H1 (cell line): ENCODE measurements at regions not wholly inside any gene's neighbourhood (a gene's known extent, or its start where the extent isn't known, plus 50 kb on each side); places are given as distances from the start of the nearest gene placed in this dataset.

Source experiments
- CTCF ChIA-PET: fragments of 300-600 bp; sonication (Branson Sonifier 250); formaldehyde crosslinking; loops from one replicate; lab custom pipeline; 2021; ENCODE audit not compliant: partially characterized antibody; lab: Charles Lee
- POLR2A ChIA-PET: fragments of 300-600 bp; sonication (Branson Sonifier 250); formaldehyde crosslinking; loops from one replicate; lab custom pipeline; 2021; ENCODE audit warnings: inconsistent platforms; ENCODE audit not compliant: partially characterized antibody; lab: Charles Lee
- DNase-seq, 2 experiments: peaks; one replicate each; pipeline versions ENCODE4 v3.0.0 to v3.0.0-alpha.2; 2010 to 2022; ENCODE audit warnings: low spot score in 2 of 2, low read depth in 1 of 2, mixed read lengths in 1 of 2
- FAIRE-seq: peaks from 2 replicates; lab custom pipeline; 2011; peaks lifted over from hg19 to GRCh38; lab: Jason Lieb, UNC
- H2AFZ ChIP-seq: 2 replicates; pipeline ENCODE4 v1.8.1; 2012; ENCODE audit warnings: low read length, inconsistent platforms
- H2AK5ac ChIP-seq: 2 replicates; pipeline ENCODE4 v1.6.1; 2013; ENCODE audit warnings: low read depth, low read length
- H2BK120ac ChIP-seq: replicated peaks from 2 replicates; pipeline ENCODE3; 2013; ENCODE audit warnings: low read depth, low read length, inconsistent platforms
- H2BK12ac ChIP-seq: 2 replicates; pipeline ENCODE4 v1.6.1; 2013; ENCODE audit warnings: low read depth, low read length
- H2BK15ac ChIP-seq: 2 replicates; pipeline ENCODE4 v1.6.1; 2013; ENCODE audit warnings: low read length
- H2BK20ac ChIP-seq: 2 replicates; pipeline ENCODE4 v1.6.1; 2013; ENCODE audit warnings: low read length
- H2BK5ac ChIP-seq: 2 replicates; pipeline ENCODE4 v1.6.1; 2013; ENCODE audit warnings: low read depth, low read length
- H3K14ac ChIP-seq: 2 replicates; pipeline ENCODE4 v1.6.1; 2013; ENCODE audit warnings: inconsistent platforms; ENCODE audit not compliant: insufficient read length
- H3K18ac ChIP-seq: 2 replicates; pipeline ENCODE4 v1.6.1; 2013; ENCODE audit warnings: low read length; ENCODE audit errors: extremely low read depth
- H3K23ac ChIP-seq: 2 replicates; pipeline ENCODE4 v1.6.1; 2013; ENCODE audit warnings: inconsistent platforms; ENCODE audit not compliant: insufficient read length
- H3K23me2 ChIP-seq: 2 replicates; pipeline ENCODE4 v1.6.1; 2013; ENCODE audit warnings: low read depth, low read length
- H3K27ac ChIP-seq: 2 replicates; pipeline ENCODE4 v1.6.1; 2011; ENCODE audit warnings: low read depth, low read length, inconsistent platforms
- H3K27me3 ChIP-seq, 4 experiments: replicated peaks in 1 of 4; 1 replicate in 1 of 4; 2 replicates in 3 of 4; pipeline versions ENCODE4 v1.6.1 to v1.8.1; 2011 to 2013; ENCODE audit warnings: low read length in 3 of 4, mild to moderate bottlenecking in 3 of 4, inconsistent platforms in 2 of 4, mixed read lengths in 2 of 4, moderate library complexity in 1 of 4; ENCODE audit not compliant: control insufficient read depth in 3 of 4, insufficient read depth in 3 of 4; ENCODE audit errors: extremely low read depth in 1 of 4
- H3K36me3 ChIP-seq, 4 experiments: 2 replicates each; pipeline versions ENCODE4 v1.6.1 to v1.8.1; 2011 to 2013; ENCODE audit warnings: mild to moderate bottlenecking in 4 of 4, low read length in 3 of 4, moderate library complexity in 2 of 4, control low read depth in 1 of 4, inconsistent platforms in 1 of 4; ENCODE audit not compliant: insufficient read depth in 4 of 4, control insufficient read depth in 2 of 4
- H3K4ac ChIP-seq: replicated peaks from 2 replicates; pipeline ENCODE3; 2013; ENCODE audit warnings: low read length, low read depth, mixed read lengths, inconsistent platforms; ENCODE audit not compliant: insufficient read length
- H3K4me1 ChIP-seq, 4 experiments: replicated peaks in 1 of 4; 1 replicate in 1 of 4; 2 replicates in 3 of 4; pipeline versions ENCODE4 v1.6.1 to v1.8.1; 2011 to 2013; ENCODE audit warnings: low read length in 3 of 4, inconsistent platforms in 2 of 4, mixed read lengths in 1 of 4; ENCODE audit not compliant: insufficient read depth in 4 of 4, control insufficient read depth in 3 of 4
- H3K4me2 ChIP-seq, 2 experiments: 2 replicates each; pipeline versions ENCODE4 v1.6.1 to v1.8.1; 2011 to 2013; ENCODE audit warnings: low read depth in 2 of 2, low read length in 2 of 2, control low read depth in 1 of 2, inconsistent platforms in 1 of 2, mild to moderate bottlenecking in 1 of 2; ENCODE audit not compliant: insufficient read depth in 1 of 2
- H3K4me3 ChIP-seq, 4 experiments: fragments of 200-600, 300-600 bp in 1 of 4; sonication (generic), shearing (Covaris generic), sonication (Bioruptor Twin) in 1 of 4; 2 replicates each; pipeline versions ENCODE4 v1.5.1 to v1.8.1; 2011 to 2016; ENCODE audit warnings: low read length in 4 of 4, low read depth in 3 of 4, control low read depth in 2 of 4, inconsistent platforms in 2 of 4, mild to moderate bottlenecking in 2 of 4, mixed read lengths in 1 of 4, moderate library complexity in 1 of 4; ENCODE audit not compliant: insufficient read depth in 2 of 4; ENCODE audit errors: extremely low read depth in 1 of 4
- H3K56ac ChIP-seq: replicated peaks from 2 replicates; pipeline ENCODE3; 2013; ENCODE audit warnings: low read depth, mild to moderate bottlenecking, mixed read lengths, low read length, inconsistent platforms; ENCODE audit not compliant: insufficient read length
- H3K79me1 ChIP-seq: 2 replicates; pipeline ENCODE4 v1.6.1; 2013; ENCODE audit warnings: low read depth, low read length, control low read depth
- H3K79me2 ChIP-seq, 2 experiments: 2 replicates each; pipeline versions ENCODE4 v1.6.1 to v1.8.1; 2012 to 2013; ENCODE audit warnings: low read length in 2 of 2, mild to moderate bottlenecking in 2 of 2, inconsistent platforms in 1 of 2; ENCODE audit not compliant: insufficient read depth in 2 of 2, control insufficient read depth in 1 of 2
- H3K9ac ChIP-seq, 4 experiments: replicated peaks in 1 of 4; 1 replicate in 1 of 4; 2 replicates in 3 of 4; pipeline versions ENCODE4 v1.6.1 to v1.8.1; 2011 to 2013; ENCODE audit warnings: low read depth in 3 of 4, low read length in 3 of 4, control low read depth in 2 of 4, mild to moderate bottlenecking in 2 of 4, moderate library complexity in 2 of 4, inconsistent platforms in 1 of 4; ENCODE audit errors: extremely low read depth in 1 of 4
- H3K9me3 ChIP-seq, 2 experiments: 2 replicates each; pipeline versions ENCODE4 v1.6.1 to v1.8.1; 2012 to 2013; ENCODE audit warnings: mild to moderate bottlenecking in 2 of 2, moderate library complexity in 2 of 2, control low read depth in 1 of 2, inconsistent platforms in 1 of 2, low read depth in 1 of 2, low read length in 1 of 2, mixed read lengths in 1 of 2; ENCODE audit not compliant: insufficient read depth in 2 of 2
- H4K20me1 ChIP-seq, 2 experiments: replicated peaks in 1 of 2; 2 replicates each; pipeline versions ENCODE3 to v1.8.1; 2011 to 2013; ENCODE audit warnings: inconsistent platforms in 2 of 2, low read length in 2 of 2, mild to moderate bottlenecking in 1 of 2; ENCODE audit not compliant: insufficient read depth in 2 of 2, control insufficient read depth in 1 of 2
- H4K5ac ChIP-seq: 2 replicates; pipeline ENCODE4 v1.6.1; 2013; ENCODE audit warnings: low read length, low read depth, mixed read lengths, inconsistent platforms; ENCODE audit not compliant: insufficient read length
- H4K8ac ChIP-seq: 2 replicates; pipeline ENCODE4 v1.8.0; 2013; ENCODE audit warnings: mild to moderate bottlenecking, moderate library complexity, low read length, inconsistent platforms; ENCODE audit not compliant: insufficient read depth; ENCODE audit errors: extremely low read depth
- H4K91ac ChIP-seq: replicated peaks from 2 replicates; pipeline ENCODE3; 2013; ENCODE audit warnings: low read length, mixed read lengths, inconsistent platforms; ENCODE audit not compliant: insufficient read length
- CBX8 ChIP-seq: fragments of 300-800, 300-1000 bp; sonication (generic); IDR thresholded peaks from 2 replicates; pipeline ENCODE4 v1.7.1; 2016; ENCODE audit warnings: low read depth, low read length, borderline replicate concordance
- MAFK ChIP-seq: IDR thresholded peaks from 2 replicates; pipeline ENCODE4 v1.6.1; 2012; ENCODE audit warnings: low read depth, mild to moderate bottlenecking, improper control_type of control experiment, low read length
- RNF2 ChIP-seq: fragments of 200-900, 300-1000 bp; sonication (generic); IDR thresholded peaks from 2 replicates; pipeline ENCODE4 v1.7.1; 2016; ENCODE audit warnings: borderline replicate concordance, low read depth, mild to moderate bottlenecking, antibody characterized with exemption, low read length; ENCODE audit not compliant: poor library complexity, severe bottlenecking; ENCODE audit errors: missing control alignments
- SP1 ChIP-seq: IDR thresholded peaks from 2 replicates; pipeline ENCODE4 v1.6.1; 2011; ENCODE audit warnings: low read depth, low read length
- SRF ChIP-seq: IDR thresholded peaks from 2 replicates; pipeline ENCODE4 v1.6.1; 2011; ENCODE audit warnings: mild to moderate bottlenecking, low read depth, low read length, moderate library complexity
- TBP ChIP-seq: IDR thresholded peaks from 2 replicates; pipeline ENCODE4 v1.6.1; 2011; ENCODE audit warnings: low read depth, low read length, improper control_type of control experiment
- ZNF274 ChIP-seq: IDR thresholded peaks from 2 replicates; pipeline ENCODE4 v1.7.0; 2012; ENCODE audit warnings: low read length, borderline replicate concordance; ENCODE audit errors: extremely low read depth
- WGBS, 2 experiments: shearing (Covaris generic) in 1 of 2; methylation state at CpG; one replicate each; pipeline versions ENCODE4 v1.1.6 to v1.1.7; 2013 to 2015; ENCODE audit warnings: low lambda C conversion rate in 2 of 2, mixed read lengths in 2 of 2, inconsistent platforms in 1 of 2, low coverage in 1 of 2, missing lambda C conversion rate in 1 of 2; ENCODE audit not compliant: insufficient replicate concordance in 2 of 2, insufficient coverage in 1 of 2, insufficient read length in 1 of 2; ENCODE audit errors: extremely low coverage in 1 of 2, missing lambda C conversion rate in 1 of 2; 5-methylcytosine and 5-hydroxymethylcytosine counted together

GRCh38 chr5:93328833-93329232, 252.2 kb downstream of the NR2F1-AS1 start:
- Histone ChIP-seq H2BK20ac (no peak overlapping the region), H3K27me3 (no peaks in the 10 kb centered on the region), H2BK5ac (no peak overlapping the region), H3K27ac (no peak overlapping the region), H2BK12ac (no peak overlapping the region), H2BK15ac (no peak overlapping the region), H3K23ac (no peak overlapping the region), H4K91ac (no peak overlapping the region), H2AFZ (no peak overlapping the region), H3K14ac (no peak overlapping the region), H4K8ac (no peak overlapping the region), H3K9ac (no peak overlapping the region), H2AK5ac (no peak overlapping the region), H3K4me3 (no peak overlapping the region), H3K79me2 (no peaks in the 10 kb centered on the region), H3K4ac (no peak overlapping the region), H4K5ac (no peak overlapping the region), H4K20me1 (no peaks in the 10 kb centered on the region), H3K79me1 (no peaks in the 10 kb centered on the region), H3K36me3 (no peaks in the 10 kb centered on the region; a peak in 1 of 8 replicates), H3K4me2 (no peak overlapping the region), H3K56ac (no peak overlapping the region), H3K23me2 (no peaks in the 10 kb centered on the region), H3K9me3 (no peaks in the 10 kb centered on the region), H3K4me1 (no peaks in the 10 kb centered on the region), H3K18ac (no peak overlapping the region), H2BK120ac (no peak overlapping the region)
- POLR2A ChIA-PET = no interaction called here
- WGBS, 2 experiments = 100% methylated on average over 1 of the region's 1 CpG; no CpG with 5 or more reads in 1 of the 2 experiments
- DNase-seq (no peak), FAIRE-seq (no peak)
- TF ChIP-seq SRF (no peak), SP1 (no peak), CBX8 (no peak), MAFK (no peak), RNF2 (no peak), TBP (no peak), ZNF274 (no peak)
- CTCF ChIA-PET = no interaction called here
